SK-N-SH treated with all-trans-retinoic acid at 6 μM for 48 hours (cell line): ENCODE measurements at regions not wholly inside any gene's neighbourhood (a gene's known extent, or its start where the extent isn't known, plus 50 kb on each side); places are given as distances from the start of the nearest gene placed in this dataset.

Experiments used
- ATAC-seq: fragments of 200-7000 bp; cut with Tn5 transposase; 3 replicates; pipeline ENCODE4 v1.9.1; 2020; ENCODE audit warnings: mild to moderate bottlenecking, moderate library complexity
- ARNTL ChIP-seq: fragments of 450-650 bp; formaldehyde crosslinking; IDR thresholded peaks from 2 replicates; pipeline ENCODE4 v1.5.0; 2020; ENCODE audit warnings: low read depth, mild to moderate bottlenecking, moderate library complexity, borderline replicate concordance
- BACH2 ChIP-seq: fragments of 250-450 bp; sonication (Bioruptor Pico); IDR thresholded peaks from 2 replicates; pipeline ENCODE4 v1.9.0; 2021; ENCODE audit warnings: mild to moderate bottlenecking, borderline replicate concordance
- CSDC2 ChIP-seq: fragments of 250-450 bp; sonication (Bioruptor Pico); IDR thresholded peaks from 2 replicates; pipeline ENCODE4 v1.5.0; 2020; ENCODE audit warnings: mild to moderate bottlenecking, moderate library complexity
- ESRRG ChIP-seq: fragments of 250-450 bp; sonication (Bioruptor Pico); IDR thresholded peaks from 2 replicates; pipeline ENCODE4 v1.6.1; 2021; ENCODE audit warnings: mild to moderate bottlenecking
- GLIS3 ChIP-seq: fragments of 250-450 bp; sonication (Bioruptor Pico); IDR thresholded peaks from 2 replicates; pipeline ENCODE4 v1.5.0; 2020; ENCODE audit warnings: mild to moderate bottlenecking, moderate library complexity
- ISL1 ChIP-seq: fragments of 250-450 bp; sonication (Bioruptor Pico); IDR thresholded peaks from 2 replicates; pipeline ENCODE4 v2.1.2; 2022; ENCODE audit warnings: mild to moderate bottlenecking, moderate library complexity
- OSR1 ChIP-seq: fragments of 250-450 bp; sonication (Bioruptor Pico); IDR thresholded peaks from 2 replicates; pipeline ENCODE4 v1.8.0; 2022; ENCODE audit warnings: moderate library complexity, mild to moderate bottlenecking, inconsistent platforms
- PPARA ChIP-seq: fragments of 250-450 bp; sonication (Bioruptor Pico); IDR thresholded peaks from 2 replicates; pipeline ENCODE4 v1.5.0; 2020; ENCODE audit warnings: mild to moderate bottlenecking, borderline replicate concordance
- RARB ChIP-seq: fragments of 250-450 bp; sonication (Bioruptor Pico); IDR thresholded peaks from 2 replicates; pipeline ENCODE4 v1.8.0; 2021; ENCODE audit warnings: mild to moderate bottlenecking, moderate library complexity
- SNAI2 ChIP-seq: fragments of 250-450 bp; sonication (Bioruptor Pico); IDR thresholded peaks from 2 replicates; pipeline ENCODE4 v1.5.0; 2020; ENCODE audit warnings: mild to moderate bottlenecking, moderate library complexity
- TCF4 ChIP-seq: fragments of 250-450 bp; sonication (Bioruptor Pico); IDR thresholded peaks from 2 replicates; pipeline ENCODE4 v1.8.0; 2021; ENCODE audit warnings: mild to moderate bottlenecking, moderate library complexity, borderline replicate concordance
- TOX ChIP-seq: fragments of 250-450 bp; sonication (Bioruptor Pico); IDR thresholded peaks from 2 replicates; pipeline ENCODE4 v1.8.0; 2021; ENCODE audit warnings: mild to moderate bottlenecking, moderate library complexity, borderline replicate concordance
- ZC3H10 ChIP-seq: fragments of 250-450 bp; sonication (Bioruptor Pico); IDR thresholded peaks from 2 replicates; pipeline ENCODE4 v1.5.1; 2021; ENCODE audit warnings: mild to moderate bottlenecking, moderate library complexity
- ZFP30 ChIP-seq: fragments of 450-650 bp; formaldehyde crosslinking; IDR thresholded peaks from 2 replicates; pipeline ENCODE4 v1.5.0; 2022; ENCODE audit warnings: mild to moderate bottlenecking, moderate library complexity
- ZNF565 ChIP-seq: fragments of 450-650 bp; formaldehyde crosslinking; conservative IDR thresholded peaks from 2 replicates; pipeline ENCODE4 v1.5.0; 2020; ENCODE audit warnings: low read depth, mild to moderate bottlenecking, moderate library complexity
- ZNF70 ChIP-seq: fragments of 450-650 bp; formaldehyde crosslinking; IDR thresholded peaks from 2 replicates; pipeline ENCODE4 v1.5.0; 2020; ENCODE audit warnings: mild to moderate bottlenecking, moderate library complexity
- ZNF8 ChIP-seq: fragments of 450-650 bp; formaldehyde crosslinking; IDR thresholded peaks from 2 replicates; pipeline ENCODE4 v1.5.0; 2020; ENCODE audit warnings: mild to moderate bottlenecking, moderate library complexity
- TF ChIP-seq, protein P1 (sequence below): fragments of 250-450 bp; sonication (Bioruptor Pico); IDR thresholded peaks from 2 replicates; pipeline ENCODE4 v1.5.1; 2021; ENCODE audit warnings: mild to moderate bottlenecking, moderate library complexity
- TF ChIP-seq, protein P2 (sequence below): fragments of 250-450 bp; sonication (Bioruptor Pico); IDR thresholded peaks from 2 replicates; pipeline ENCODE4 v1.8.0; 2020; ENCODE audit warnings: mild to moderate bottlenecking, moderate library complexity, borderline replicate concordance
- TF ChIP-seq, protein P3 (sequence below): fragments of 250-450 bp; sonication (Bioruptor Pico); IDR thresholded peaks from 2 replicates; pipeline ENCODE4 v1.8.0; 2021; ENCODE audit warnings: low read depth, mild to moderate bottlenecking, moderate library complexity, borderline replicate concordance
- TF ChIP-seq, protein P4 (sequence below): fragments of 250-450 bp; sonication (Bioruptor Pico); IDR thresholded peaks from 2 replicates; pipeline ENCODE4 v1.5.1; 2020; ENCODE audit warnings: low read depth, mild to moderate bottlenecking, moderate library complexity
- TF ChIP-seq, protein P5 (sequence below): fragments of 250-450 bp; sonication (Bioruptor Pico); IDR thresholded peaks from 2 replicates; pipeline ENCODE4 v1.5.0; 2020; ENCODE audit warnings: mild to moderate bottlenecking, moderate library complexity

DNA sequence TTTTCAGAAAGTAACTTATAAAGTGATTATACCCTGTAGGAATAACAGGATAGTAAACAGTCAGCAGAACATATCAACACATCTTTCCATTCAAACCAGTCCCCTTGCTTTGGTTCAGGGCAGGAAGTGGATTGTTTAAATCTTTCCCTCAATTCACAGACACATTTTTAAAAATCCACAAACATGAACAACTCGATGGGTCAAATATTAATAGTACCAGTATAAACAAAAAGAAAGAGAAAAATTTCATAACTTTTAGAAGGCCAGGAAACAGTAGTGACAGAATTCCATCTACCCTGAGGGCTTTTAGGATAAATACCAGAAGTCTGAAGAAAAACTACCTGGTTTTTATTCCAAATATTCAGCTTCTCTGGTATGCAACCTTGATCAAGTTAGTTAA lies 1072.8 kb upstream of the PABPC4L start:
- TF ChIP-seq SNAI2 (CRISPR knock-in tag) (no peak), PPARA (CRISPR knock-in tag) (no peak), ESRRG (CRISPR knock-in tag) (no peak), ZC3H10 (CRISPR knock-in tag) (no peak), TOX (CRISPR knock-in tag) (no peak), ISL1 (no peak), OSR1 (CRISPR knock-in tag) (no peak), ZNF8 (CRISPR knock-in tag) (no peak), CSDC2 (CRISPR knock-in tag) (no peak), ZNF70 (CRISPR knock-in tag) (no peak), ARNTL (no peak)
- TF ChIP-seq, protein P1, sequence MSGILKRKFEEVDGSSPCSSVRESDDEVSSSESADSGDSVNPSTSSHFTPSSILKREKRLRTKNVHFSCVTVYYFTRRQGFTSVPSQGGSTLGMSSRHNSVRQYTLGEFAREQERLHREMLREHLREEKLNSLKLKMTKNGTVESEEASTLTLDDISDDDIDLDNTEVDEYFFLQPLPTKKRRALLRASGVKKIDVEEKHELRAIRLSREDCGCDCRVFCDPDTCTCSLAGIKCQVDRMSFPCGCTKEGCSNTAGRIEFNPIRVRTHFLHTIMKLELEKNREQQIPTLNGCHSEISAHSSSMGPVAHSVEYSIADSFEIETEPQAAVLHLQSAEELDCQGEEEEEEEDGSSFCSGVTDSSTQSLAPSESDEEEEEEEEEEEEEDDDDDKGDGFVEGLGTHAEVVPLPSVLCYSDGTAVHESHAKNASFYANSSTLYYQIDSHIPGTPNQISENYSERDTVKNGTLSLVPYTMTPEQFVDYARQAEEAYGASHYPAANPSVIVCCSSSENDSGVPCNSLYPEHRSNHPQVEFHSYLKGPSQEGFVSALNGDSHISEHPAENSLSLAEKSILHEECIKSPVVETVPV (CRISPR knock-in tag) = no peak
- TF ChIP-seq, protein P2, sequence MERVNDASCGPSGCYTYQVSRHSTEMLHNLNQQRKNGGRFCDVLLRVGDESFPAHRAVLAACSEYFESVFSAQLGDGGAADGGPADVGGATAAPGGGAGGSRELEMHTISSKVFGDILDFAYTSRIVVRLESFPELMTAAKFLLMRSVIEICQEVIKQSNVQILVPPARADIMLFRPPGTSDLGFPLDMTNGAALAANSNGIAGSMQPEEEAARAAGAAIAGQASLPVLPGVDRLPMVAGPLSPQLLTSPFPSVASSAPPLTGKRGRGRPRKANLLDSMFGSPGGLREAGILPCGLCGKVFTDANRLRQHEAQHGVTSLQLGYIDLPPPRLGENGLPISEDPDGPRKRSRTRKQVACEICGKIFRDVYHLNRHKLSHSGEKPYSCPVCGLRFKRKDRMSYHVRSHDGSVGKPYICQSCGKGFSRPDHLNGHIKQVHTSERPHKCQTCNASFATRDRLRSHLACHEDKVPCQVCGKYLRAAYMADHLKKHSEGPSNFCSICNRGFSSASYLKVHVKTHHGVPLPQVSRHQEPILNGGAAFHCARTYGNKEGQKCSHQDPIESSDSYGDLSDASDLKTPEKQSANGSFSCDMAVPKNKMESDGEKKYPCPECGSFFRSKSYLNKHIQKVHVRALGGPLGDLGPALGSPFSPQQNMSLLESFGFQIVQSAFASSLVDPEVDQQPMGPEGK (CRISPR knock-in tag) = no peak
- TF ChIP-seq, protein P3, sequence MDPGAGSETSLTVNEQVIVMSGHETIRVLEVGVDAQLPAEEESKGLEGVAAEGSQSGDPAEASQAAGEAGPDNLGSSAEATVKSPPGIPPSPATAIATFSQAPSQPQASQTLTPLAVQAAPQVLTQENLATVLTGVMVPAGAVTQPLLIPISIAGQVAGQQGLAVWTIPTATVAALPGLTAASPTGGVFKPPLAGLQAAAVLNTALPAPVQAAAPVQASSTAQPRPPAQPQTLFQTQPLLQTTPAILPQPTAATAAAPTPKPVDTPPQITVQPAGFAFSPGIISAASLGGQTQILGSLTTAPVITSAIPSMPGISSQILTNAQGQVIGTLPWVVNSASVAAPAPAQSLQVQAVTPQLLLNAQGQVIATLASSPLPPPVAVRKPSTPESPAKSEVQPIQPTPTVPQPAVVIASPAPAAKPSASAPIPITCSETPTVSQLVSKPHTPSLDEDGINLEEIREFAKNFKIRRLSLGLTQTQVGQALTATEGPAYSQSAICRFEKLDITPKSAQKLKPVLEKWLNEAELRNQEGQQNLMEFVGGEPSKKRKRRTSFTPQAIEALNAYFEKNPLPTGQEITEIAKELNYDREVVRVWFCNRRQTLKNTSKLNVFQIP (CRISPR knock-in tag) = no peak
- TF ChIP-seq, protein P4, sequence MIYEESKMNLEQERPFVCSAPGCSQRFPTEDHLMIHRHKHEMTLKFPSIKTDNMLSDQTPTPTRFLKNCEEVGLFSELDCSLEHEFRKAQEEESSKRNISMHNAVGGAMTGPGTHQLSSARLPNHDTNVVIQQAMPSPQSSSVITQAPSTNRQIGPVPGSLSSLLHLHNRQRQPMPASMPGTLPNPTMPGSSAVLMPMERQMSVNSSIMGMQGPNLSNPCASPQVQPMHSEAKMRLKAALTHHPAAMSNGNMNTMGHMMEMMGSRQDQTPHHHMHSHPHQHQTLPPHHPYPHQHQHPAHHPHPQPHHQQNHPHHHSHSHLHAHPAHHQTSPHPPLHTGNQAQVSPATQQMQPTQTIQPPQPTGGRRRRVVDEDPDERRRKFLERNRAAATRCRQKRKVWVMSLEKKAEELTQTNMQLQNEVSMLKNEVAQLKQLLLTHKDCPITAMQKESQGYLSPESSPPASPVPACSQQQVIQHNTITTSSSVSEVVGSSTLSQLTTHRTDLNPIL = no peak
- ATAC-seq = no peak; the same call in 1 of the 3 replicates

DNA sequence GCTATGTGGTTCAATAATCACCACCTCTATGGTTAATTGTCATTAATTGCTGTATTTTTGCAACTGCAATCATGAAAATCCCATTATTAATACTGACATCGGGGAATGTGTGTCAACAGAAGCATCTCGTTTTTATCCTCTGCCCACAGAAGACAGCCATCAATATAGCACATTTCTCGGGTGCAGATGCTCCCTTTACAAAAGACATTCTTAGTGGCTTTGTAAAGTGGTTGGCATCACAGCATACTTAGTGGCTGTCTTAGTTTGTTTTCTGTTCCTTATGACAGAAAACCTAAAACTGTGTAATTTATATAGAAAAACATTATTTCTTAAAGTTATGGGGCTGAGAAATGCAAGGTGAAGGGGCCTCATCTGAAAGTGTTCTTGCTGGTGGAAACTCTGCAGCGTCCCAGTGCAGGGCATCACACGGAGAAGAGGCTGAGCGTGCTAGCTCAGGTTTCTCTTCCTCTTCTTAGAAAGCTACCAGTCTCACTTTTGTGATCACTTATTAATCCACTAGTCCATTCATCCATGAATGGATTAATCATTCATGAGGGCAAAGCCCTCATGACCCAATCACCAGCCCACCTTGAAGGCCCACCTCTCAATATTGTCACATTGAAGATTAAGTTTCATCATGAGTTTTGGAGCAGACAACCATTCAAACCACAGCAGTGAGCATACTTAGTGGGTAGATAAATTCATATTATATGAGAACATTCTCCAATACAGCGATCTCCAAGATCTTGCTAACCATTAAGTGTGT lies 1067.7 kb upstream of the PABPC4L start:
- TF ChIP-seq, protein P1 (CRISPR knock-in tag) = no peak
- TF ChIP-seq ARNTL (no peak), GLIS3 (no peak), OSR1 (CRISPR knock-in tag) (no peak), PPARA (CRISPR knock-in tag) (no peak), ISL1 (no peak), SNAI2 (CRISPR knock-in tag) (no peak), ZNF565 (CRISPR knock-in tag) (no peak), CSDC2 (CRISPR knock-in tag) (no peak), BACH2 (CRISPR knock-in tag) (no peak), ZFP30 (CRISPR knock-in tag) (no peak), ZNF70 (CRISPR knock-in tag) (no peak), TCF4 (no peak), ZC3H10 (CRISPR knock-in tag) (no peak), RARB (CRISPR knock-in tag) (no peak), ZNF8 (CRISPR knock-in tag) (no peak)
- TF ChIP-seq, protein P5, sequence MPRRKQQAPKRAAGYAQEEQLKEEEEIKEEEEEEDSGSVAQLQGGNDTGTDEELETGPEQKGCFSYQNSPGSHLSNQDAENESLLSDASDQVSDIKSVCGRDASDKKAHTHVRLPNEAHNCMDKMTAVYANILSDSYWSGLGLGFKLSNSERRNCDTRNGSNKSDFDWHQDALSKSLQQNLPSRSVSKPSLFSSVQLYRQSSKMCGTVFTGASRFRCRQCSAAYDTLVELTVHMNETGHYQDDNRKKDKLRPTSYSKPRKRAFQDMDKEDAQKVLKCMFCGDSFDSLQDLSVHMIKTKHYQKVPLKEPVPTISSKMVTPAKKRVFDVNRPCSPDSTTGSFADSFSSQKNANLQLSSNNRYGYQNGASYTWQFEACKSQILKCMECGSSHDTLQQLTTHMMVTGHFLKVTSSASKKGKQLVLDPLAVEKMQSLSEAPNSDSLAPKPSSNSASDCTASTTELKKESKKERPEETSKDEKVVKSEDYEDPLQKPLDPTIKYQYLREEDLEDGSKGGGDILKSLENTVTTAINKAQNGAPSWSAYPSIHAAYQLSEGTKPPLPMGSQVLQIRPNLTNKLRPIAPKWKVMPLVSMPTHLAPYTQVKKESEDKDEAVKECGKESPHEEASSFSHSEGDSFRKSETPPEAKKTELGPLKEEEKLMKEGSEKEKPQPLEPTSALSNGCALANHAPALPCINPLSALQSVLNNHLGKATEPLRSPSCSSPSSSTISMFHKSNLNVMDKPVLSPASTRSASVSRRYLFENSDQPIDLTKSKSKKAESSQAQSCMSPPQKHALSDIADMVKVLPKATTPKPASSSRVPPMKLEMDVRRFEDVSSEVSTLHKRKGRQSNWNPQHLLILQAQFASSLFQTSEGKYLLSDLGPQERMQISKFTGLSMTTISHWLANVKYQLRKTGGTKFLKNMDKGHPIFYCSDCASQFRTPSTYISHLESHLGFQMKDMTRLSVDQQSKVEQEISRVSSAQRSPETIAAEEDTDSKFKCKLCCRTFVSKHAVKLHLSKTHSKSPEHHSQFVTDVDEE (CRISPR knock-in tag) = no peak
- TF ChIP-seq, protein P3 (CRISPR knock-in tag) = no peak
- no peak for ATAC-seq
